ENCODE measurements at regions not wholly inside any gene's neighbourhood (a gene's known extent, or its start where the extent isn't known, plus 50 kb on each side); places are given as distances from the start of the nearest gene placed in this dataset.

DNA sequence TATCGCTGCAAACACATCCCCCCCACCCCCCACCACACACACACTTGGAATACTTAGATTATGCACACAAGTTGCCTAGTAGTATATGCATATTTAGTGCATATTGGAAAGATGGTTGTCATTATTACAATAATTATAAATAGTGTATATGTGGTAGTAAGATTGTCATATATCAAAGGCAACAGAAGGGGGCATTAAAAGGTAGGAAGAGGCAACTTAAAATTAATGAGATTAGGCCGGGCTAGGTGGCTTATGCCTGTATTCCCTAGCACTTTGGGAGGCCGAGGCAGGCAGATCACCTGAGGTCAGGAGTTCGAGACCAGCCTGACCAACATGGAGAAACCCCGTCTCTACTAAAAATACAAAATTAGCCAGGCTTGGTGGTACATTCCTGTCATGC lies 52.1 kb downstream of the GSC start:
- DNase-seq: no peak

DNA sequence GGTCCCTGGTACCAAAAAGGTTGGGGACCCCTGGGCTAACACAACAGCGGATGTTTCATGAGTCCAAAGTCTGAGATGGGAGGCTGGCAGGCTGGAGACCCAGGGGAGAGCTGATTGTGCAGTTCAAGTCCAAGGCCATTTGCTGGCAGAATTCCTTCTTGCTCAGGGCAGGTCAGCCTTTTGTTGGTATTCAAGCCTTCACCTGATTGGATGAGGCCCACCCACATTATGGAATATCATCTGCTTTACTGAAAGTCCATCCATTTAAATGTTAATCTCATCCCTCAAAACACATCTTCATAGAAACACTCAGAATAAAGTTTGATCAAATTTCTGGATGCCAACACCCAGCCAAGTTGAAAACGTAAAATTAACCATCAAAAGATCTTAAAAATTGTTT lies 52.9 kb downstream of the GSC start:
- no peak for DNase-seq

DNA sequence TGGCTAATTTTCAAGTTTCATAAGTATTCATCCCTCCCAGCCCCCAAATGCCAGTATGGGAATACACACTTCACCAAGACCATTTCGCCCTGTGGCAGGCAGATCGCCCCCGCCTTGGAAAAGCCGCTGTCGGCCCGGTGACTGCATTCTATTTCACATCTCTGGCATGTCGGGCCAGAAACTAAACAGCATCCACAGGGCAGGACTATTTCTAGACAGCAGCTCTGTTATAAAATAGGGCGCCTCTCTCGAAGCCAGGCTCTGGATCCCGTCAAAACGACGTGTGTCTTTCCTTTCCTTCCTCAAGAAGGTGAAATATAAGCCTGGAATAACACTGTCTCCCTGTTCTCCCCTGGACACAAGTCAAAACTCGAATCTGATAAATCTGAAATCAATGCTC lies 56.8 kb downstream of the GSC start:
- no peak for DNase-seq

DNA sequence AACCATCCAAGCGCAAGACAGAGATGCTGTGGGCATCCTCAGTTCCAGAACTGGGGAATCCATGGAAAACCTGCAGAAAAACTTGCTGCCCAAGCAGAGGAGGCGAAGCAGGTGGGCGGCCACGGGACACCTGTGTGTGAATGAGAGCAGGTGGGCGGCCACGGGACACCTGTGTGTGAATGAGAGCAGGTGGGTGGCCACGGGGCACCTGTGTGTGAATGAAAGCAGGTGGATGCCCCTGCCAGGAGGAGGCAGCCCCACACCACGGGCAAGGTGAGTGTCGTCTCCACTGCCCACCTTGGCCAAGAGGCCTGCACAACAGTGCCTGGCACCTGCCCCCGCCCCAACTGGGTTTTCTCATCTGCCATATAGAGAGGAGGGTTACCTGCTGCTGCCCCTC lies 59.2 kb downstream of the GSC start:
- no peak for DNase-seq

DNA sequence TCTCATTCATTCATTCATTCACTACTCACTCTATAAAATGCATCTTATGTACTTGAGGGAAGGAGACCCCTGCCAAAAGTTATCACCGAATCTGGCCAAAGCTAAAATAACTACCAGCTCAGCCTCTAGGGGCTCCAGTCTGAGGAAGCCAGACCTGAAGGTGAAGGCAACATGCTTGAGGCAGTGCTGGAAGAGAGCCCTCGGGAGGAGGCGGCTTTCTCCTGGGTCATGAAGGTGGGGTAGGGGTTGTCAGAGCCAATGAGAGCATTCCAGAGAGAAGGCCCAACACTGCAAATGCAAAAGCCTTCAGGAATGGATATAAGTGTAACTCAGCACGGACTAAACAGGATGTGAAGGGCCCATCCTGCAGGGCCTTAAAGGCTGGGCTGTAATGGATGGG lies 62.4 kb downstream of the GSC start:
- DNase-seq: no peak

DNA sequence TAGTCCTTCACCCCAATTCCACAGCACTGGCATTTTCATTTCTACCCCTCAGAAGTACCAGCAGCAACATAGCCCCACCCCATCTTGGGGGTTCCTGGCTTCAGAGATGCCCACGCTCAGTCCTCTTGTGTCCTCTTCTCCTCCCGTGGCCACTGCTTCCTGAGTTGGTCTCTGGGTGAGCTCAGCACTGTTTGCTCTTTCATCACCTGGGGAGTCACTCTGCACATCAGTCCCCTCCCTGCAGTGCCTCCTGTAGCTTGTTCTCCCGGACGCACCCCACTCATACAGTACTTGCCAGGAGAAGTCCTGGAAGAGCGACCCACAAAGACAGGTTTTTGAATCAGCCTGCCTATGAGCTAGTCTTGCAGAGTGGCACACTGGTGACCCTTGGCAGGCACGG lies 63.8 kb downstream of the GSC start:
- DNase-seq: no peak

DNA sequence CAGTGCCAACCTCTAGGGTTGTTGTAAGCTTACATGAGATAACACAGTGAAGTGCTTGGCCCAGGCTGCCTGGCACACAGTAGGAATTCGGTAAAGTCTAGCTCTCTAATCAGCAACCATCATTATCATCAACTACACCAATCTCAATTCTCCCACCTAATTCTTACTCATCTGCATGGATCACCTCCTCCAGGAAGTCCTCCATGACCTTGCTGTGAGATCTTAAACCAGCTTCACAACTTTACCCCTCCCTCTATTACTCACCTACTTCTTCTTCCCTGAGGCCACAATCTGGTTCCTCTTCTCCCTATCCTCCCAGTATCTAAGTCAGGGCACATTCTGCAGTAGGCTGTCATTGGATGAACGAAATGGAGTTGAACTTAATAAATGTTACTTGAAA lies 67.3 kb downstream of the GSC start:
- no peak for DNase-seq

DNA sequence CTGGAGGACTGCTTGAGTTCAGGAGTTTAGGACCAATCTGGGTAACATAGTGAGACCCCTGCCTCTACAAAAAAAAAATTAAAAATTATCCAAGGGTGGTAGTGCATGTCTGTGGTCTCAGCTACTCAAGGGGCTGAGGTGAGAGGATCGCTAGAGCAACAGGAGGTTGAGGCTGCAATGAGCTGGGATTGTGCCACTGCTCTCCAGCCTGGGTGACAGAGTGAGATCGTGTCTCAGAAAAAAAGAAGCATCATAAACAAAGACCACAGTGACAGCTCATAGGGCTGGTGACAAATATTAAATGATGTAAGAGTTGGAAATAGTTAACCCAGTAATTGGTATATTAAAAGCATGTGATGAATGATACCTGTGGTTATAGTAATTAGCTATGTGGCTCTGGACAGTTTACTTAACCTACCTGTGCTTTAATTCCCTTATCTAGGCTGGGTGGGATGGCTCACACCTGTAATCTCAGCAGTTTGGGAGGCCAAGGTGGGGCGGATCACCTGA lies 68.0 kb downstream of the GSC start:
- DNase-seq: no peak

DNA sequence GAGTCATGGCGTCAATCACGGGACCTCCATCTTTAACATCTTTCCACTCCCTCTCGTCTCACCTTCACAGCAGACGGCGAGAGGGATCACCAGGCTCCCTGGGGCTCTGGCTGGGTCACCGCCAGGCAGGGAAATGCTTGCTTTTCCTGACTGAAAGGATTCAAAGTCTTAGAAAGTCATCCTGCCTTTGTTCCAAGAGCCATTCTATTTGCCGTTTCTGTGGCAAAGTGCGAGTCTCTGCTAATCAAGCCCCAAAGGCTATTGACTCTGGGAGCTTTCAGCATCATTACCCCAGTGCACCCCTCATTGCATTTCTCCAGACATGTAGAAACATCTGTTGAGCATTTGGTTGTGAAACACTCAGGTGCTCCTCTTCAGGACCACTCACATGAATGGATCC lies 69.6 kb downstream of the GSC start:
- no peak for DNase-seq

DNA sequence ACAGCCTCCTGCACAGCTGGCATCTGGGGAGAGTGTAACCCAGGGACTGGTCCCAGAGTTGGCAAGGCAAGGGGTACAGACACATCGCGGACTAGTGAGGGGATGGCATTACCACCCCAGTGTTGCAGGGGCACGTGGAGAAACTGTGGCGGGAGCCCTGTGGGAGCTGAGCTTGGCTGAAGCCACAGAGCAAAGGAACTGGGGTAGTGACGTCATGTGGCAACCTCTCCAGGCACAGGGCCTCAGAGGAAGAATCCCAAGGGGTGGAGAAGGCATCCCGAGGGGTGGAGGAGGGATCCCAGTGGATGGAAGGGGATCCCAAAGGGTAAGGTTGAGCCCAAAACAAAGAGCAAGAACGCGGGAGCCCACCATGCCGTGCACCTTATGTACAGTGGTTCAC lies 70.1 kb downstream of the GSC start:
- DNase-seq: no peak

DNA sequence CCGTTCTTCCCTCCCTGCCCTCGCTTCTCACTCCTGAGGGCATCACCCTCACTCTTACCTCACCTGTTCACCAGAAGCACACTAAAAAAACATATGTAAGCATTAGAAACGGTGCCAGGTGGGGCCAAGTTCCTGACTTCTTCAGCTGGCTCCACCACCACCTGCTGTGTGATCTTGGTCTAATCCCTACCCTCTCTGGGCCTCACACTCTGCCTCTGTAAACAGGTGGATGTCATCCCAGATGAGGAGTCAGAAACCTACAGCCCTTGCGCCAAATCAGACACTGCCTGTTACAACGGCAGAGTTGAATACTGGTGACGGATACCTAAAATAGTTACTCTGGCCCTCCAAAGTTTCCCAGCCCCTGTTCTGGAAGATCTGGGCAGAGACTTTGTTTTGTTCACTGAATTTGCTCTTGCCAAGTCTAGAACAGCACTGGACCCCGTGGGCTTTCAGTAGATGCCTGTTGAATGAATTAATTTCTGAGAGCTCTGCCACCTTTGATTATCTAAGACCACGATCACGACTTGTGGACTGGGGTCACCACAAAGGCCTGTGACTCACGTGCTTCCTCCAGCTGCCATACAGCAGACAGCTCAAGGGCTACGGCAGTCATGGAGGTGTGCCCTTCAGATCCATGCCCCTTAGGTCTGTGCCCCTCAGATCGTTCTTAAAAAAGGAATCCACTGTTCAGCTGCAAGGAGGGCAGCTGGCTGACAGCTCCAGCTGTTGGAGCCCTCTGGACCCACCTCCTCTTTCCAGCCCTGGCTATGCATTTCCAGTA lies 71.9 kb downstream of the GSC start:
- no peak for DNase-seq

DNA sequence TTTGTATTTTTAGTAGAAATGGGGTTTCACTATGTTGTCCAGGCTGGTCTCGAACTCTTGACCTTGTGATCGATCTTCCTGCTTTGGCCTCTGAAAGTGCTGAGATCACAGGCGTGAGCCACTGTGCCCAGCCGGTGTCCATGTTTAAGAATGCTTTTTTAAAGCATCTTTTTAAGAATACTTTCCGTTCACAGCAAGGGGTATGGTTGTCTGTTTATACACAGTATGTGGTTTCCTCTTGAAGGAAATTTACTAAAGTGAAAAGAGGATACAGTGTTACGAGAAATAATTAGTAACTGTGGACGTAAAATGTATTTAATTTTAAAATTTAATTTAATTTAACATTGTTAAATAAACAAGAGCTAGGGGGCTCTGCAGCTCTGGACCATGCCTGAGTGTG lies 73.4 kb downstream of the GSC start:
- DNase-seq: no peak

DNA sequence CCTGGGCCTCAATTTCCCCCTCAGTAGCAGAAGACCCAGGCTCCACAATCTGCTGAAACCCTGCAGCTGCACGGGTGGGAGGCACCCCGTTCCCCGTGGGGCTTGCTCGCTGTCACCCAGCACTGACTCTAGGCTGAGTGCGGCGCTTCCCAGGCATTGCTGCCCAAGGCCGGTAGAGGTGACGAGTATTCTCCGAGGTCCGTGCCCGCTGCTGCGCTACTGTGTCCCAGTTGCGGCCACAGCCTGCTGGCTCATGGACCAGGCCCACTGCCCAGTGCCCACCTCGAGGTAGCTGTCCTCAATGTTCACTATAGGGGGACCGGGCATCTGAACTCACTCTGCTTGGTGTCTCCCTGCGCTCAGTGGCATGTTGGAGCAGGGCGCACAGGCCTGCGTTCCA lies 74.7 kb downstream of the GSC start:
- no peak for DNase-seq

DNA sequence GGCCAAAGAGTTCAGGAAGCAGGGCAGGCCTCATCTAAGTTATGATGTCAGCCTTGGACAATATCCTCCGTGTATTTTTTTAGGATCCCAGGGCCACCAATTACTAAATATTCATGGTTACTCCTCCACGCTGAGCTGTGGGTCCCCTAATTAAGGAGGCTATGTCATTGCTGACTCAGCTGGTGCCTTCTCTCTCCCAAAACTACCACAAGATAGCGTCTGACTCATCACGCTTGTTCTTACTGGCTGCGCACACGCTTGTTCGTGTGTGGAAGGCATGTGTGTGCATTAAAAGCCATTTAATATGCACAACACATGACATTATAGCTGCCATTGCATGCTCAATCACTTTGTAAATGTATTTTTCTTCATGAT lies 78.3 kb downstream of the GSC start:
- no peak for DNase-seq

DNA sequence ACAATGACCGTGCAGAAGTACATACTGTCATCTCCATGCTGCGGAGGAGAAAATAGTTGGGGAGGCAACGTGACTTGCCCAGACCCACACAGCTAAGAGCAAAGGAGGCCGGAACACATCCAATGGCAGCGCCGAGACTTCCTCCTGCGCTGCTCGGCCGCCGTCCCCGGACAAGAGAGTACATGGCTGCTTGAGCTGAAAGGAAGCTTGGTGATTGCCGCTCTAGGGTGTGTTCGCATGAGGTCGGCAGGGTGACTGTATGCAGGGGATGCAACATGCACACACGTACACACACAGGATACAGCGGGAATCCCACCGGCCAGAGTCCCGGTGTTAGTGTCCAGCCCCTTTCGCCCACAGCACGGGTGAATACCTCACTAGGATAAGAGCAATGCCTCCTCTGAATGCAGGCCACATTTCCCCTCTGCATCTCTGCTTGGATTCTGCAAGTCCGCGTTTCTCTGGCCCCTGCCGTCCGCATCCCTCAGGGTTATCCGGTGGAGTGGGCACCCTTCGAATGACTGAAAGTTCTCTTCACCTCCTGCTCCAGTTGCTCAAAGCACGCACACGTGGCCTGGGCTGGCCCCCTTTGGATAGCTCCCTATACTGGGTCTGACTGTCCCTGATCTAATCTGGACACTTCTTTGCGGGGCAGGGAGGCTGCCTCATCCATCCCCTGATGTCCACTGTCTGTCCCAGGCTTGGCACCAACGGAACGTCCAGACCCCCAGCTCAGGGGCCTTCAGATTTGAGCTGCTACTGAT lies 78.8 kb downstream of the GSC start:
- DNase-seq: no peak

DNA sequence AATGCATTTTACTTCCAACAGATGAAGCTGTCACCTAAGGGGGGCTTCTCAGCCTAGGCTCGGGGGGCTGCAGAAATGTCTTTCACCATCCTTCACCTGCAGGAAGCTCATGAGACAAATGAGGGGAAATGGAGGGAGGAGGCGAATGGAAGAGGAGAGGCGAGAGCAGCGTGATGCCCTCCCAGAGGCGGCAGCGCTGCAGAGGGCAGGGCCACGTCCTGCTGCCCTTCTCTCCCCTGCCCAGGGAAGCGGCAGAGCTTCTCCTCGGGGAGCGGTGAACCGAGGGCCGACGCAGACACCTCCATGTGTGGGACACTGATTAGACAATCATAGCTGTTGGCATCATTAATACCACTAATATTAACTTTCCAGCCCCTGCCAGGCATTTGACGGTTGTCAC lies 78.3 kb downstream of the SERPINA3 start:
- no peak for DNase-seq

DNA sequence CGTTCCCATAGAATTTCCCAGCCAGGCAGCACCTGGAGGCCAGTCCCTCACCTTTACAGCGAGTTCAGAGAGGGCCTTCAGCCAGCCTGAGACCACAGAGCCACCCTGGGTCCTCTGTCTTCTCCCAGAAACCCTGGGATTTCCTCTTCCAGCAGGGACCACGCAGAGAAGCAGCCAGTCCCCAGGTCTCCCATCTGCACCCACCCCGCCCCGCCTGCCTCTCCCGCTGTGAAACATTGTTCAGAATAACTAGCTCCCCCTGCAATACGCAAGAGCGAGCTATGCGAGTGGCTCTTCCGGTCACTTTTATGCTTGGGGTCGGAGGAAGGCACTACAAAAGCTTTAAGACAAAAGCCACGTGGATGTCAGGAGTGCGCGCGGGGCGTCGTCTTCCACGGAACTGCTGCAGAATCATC lies 77.8 kb downstream of the SERPINA3 start:
- DNase-seq: no peak

DNA sequence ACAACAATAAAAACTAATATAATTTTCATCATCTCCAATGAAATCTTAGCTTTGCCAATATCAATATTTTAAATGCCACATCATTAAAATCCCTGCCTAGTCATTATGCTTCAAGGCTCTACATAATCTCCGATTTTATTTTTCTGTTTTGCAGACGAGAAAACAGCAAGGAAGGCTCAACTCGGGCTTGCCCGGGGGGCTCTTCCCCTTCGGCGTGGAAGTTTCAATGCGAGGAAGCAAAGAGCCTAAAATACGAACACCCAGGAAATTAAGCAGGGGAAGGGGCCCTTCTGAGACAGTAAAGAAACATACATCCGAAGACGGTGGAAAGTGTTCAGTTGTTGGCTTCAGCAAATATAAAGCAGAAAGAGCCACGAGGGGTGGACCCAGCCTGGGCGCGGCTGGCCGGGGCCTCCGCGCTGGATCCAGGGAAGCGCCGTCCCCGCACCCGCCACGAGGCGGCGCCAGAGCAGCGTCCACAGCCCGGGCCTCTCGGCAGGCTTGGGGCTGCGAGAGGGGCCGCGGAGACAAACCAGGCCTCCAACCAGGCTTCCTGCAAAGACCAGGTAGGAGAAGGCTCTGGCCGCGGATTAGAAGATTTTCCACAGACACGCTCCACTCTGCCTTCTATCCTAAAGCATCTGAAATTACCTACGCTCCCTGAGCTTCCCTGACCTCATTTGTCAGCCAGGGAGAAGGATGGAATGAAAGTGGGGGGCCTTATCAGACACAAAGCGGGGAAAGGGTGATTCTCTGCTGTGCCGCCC lies 77.2 kb downstream of the SERPINA3 start:
- peak; percentile 29 to 46 for DNase-seq

DNA sequence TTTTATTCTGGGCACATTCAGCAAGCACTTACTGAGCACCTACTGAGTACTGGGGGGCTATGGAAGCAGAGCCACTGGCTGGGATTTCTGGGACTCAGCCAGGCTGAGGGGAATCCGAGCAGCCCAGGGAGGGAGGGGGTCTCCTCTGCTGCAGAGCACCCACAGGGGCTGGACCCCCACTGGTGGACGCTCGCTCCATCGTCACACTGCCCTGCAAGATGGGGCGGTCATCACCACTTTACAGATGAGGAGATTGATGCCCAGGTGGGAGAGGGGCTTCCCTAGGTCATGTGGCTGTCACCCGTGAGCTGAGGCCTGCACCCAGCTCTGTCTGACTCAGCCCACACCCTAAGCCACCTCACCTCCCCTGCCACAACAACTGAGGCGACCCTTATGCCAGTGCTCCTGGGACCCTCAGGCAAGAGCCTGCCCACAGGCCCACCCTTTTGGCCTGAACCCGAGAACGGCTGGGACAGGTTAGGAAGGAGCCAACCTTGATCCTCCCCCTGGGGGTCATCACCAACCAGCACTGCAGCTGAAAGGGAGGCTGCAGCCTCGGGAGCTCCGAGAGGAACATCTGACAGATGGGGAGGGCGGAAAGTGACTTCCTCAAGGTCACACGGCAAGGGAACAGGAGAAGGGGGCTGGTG lies 74.4 kb downstream of the SERPINA3 start:
- no peak for DNase-seq

DNA sequence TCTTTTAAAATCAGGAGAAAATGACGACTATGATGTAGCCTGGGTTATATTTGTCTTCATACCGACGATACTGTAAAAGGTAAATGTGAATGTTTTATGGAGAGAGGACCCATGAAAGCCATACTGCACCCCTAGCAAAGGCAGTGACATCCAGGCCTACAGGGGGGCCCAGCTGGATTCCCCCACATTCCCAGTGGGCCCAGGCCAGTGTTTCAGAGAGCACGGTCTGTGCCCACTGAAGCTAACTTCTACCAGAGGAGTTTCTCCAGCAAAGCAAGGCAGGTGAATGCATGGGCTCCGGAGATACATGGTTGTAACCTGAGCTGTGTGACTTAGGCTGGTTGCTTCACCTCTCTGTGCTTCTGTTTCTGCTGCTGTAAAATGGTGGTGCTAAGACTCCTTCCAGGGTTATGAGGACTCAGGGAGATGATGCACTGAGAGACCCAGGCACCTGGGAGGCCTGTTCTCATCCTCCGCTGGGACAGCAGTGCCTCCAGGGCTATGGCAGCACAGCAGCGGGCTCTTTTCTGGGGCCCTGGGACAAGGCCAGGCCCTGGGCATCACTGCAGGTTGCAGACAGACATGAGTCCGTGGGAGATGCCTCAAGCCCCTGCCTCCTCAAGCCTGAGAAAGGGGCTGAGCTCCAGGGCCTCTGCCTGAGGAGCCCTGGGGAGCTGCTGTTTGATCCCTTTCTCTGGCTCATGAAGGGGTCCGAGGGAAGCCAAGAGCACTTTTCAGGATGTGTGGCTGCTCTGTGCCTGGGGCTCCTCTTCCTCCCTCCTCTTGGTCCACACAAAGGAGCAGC lies 73.7 kb downstream of the SERPINA3 start:
- DNase-seq: no peak

DNA sequence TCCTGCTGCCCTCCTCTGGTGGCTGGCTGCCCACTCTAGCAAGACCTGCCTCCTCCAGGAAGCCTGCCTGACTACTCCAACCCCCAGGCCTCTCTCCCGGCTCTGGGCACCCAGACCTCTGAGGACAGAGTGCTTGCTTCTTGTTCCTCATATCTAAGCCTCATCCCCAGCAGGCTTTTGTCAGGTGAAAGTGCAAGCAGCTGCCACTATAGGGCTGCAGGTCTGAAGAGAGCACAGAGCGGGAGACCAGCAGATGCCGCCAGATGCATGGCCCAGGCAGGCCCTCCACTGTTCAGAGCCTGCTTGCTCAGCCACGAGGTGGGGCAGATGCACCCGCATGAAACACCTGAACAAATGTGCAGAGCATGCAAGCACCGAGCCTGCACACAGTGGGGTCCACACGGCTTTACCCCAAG lies 73.0 kb downstream of the SERPINA3 start:
- no peak for DNase-seq

DNA sequence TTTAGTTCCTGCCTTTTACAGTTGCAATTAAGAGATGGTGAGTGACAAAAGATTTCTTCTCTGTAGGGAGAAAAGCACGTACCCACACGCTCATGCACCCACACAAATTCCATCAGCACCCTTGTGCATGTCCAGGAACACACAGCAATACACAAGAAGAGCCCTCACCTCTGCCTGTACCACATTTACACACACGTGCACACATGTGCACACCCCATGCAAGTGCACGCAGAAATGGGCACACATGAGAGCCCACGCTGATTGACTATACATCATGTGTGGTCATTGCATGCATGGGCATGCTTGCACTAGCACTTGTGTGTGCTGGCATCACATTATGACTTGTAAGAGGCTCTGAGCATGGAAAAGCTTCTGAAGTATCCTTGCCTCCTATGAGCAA lies 70.5 kb downstream of the SERPINA3 start:
- DNase-seq: no peak

All from inflammatory macrophage (primary cell).